Neural cell (in vitro differentiated cells): ENCODE measurements at regions not wholly inside any gene's neighbourhood (a gene's known extent, or its start where the extent isn't known, plus 50 kb on each side); places are given as distances from the start of the nearest gene placed in this dataset.

Experiments
- H2AFZ ChIP-seq: fragments of 200-600, 300-800 bp; sonication (generic), shearing (Covaris generic); 2 replicates; pipeline ENCODE4 v1.6.0; 2014; ENCODE audit warnings: low read depth, mild to moderate bottlenecking, antibody characterized with exemption, low read length, moderate library complexity
- H3F3A ChIP-seq: fragments of 200-600 bp; shearing (Covaris generic); 2 replicates; pipeline ENCODE4 v1.6.1; 2016; ENCODE audit warnings: mild to moderate bottlenecking, moderate library complexity, mixed read lengths, antibody characterized with exemption, low read length; ENCODE audit not compliant: insufficient read depth, poor library complexity, severe bottlenecking
- H3K27ac ChIP-seq: fragments of 200-600, 300-800 bp; sonication (generic), shearing (Covaris generic); 2 replicates; pipeline ENCODE4 v1.5.1; 2014; ENCODE audit warnings: mild to moderate bottlenecking, low read length, moderate library complexity
- H3K27me3 ChIP-seq: fragments of 300-800, 200-600 bp; sonication (generic), shearing (Covaris generic); 2 replicates; pipeline ENCODE4 v1.6.0; 2014; ENCODE audit warnings: mild to moderate bottlenecking, low read depth, low read length, moderate library complexity; ENCODE audit not compliant: insufficient read depth
- H3K36me3 ChIP-seq: fragments of 300-800, 200-600 bp; sonication (generic), shearing (Covaris generic); 2 replicates; pipeline ENCODE4 v1.5.1; 2014; ENCODE audit warnings: mild to moderate bottlenecking, antibody characterized with exemption, low read length, moderate library complexity; ENCODE audit not compliant: insufficient read depth
- H3K4me2 ChIP-seq: fragments of 300-800, 200-600 bp; sonication (generic), shearing (Covaris generic); 2 replicates; pipeline ENCODE4 v1.6.0; 2014; ENCODE audit warnings: mild to moderate bottlenecking, low read length
- H3K4me3 ChIP-seq: fragments of 300-800, 200-600 bp; sonication (generic), shearing (Covaris generic); 2 replicates; pipeline ENCODE4 v1.5.1; 2014; ENCODE audit warnings: mild to moderate bottlenecking, low read length, moderate library complexity
- H3K79me2 ChIP-seq: fragments of 200-600 bp; shearing (Covaris generic); replicated peaks from 2 replicates; pipeline ENCODE4 v1.6.0; 2014; ENCODE audit warnings: mild to moderate bottlenecking, low read length, moderate library complexity; ENCODE audit not compliant: insufficient read depth
- H3K9ac ChIP-seq: fragments of 300-800, 200-600 bp; sonication (generic), shearing (Covaris generic); 2 replicates; pipeline ENCODE4 v1.6.1; 2016; ENCODE audit warnings: mild to moderate bottlenecking, low read length, mixed read lengths
- H3K9me2 ChIP-seq: fragments of 200-600 bp; shearing (Covaris generic); 2 replicates; pipeline ENCODE4 v1.6.1; 2016; ENCODE audit warnings: mild to moderate bottlenecking, low read length, mixed read lengths; ENCODE audit not compliant: insufficient read depth
- H3K9me3 ChIP-seq: fragments of 200-600, 300-800 bp; sonication (generic), shearing (Covaris generic); 2 replicates; pipeline ENCODE4 v1.6.1; 2016; ENCODE audit warnings: mild to moderate bottlenecking, mixed run types, low read length, moderate library complexity, mixed read lengths
- H4K20me1 ChIP-seq: fragments of 200-600 bp; shearing (Covaris generic); 2 replicates; pipeline ENCODE4 v1.6.1; 2016; ENCODE audit warnings: mild to moderate bottlenecking, mixed run types; ENCODE audit not compliant: insufficient read depth
- EP300 ChIP-seq: fragments of 450-650 bp; conservative IDR thresholded peaks from 2 replicates; pipeline ENCODE4 v1.6.1; 2014; ENCODE audit warnings: antibody characterized with exemption, mild to moderate bottlenecking, moderate library complexity; ENCODE audit not compliant: poor library complexity, severe bottlenecking
- EZH2 ChIP-seq: fragments of 200-600, 300-800 bp; shearing (Covaris generic), sonication (generic); IDR thresholded peaks from 2 replicates; pipeline ENCODE4 v1.6.1; 2014; ENCODE audit warnings: antibody characterized with exemption, low read length, borderline replicate concordance, mild to moderate bottlenecking; ENCODE audit not compliant: insufficient read depth, poor library complexity, severe bottlenecking
- MXI1 ChIP-seq: fragments of 450-650 bp; conservative IDR thresholded peaks from 2 replicates; pipeline ENCODE4 v1.6.1; 2014; ENCODE audit warnings: antibody characterized with exemption, mild to moderate bottlenecking; ENCODE audit not compliant: poor library complexity, severe bottlenecking
- POLR2AphosphoS5 ChIP-seq: IDR thresholded peaks from 2 replicates; pipeline ENCODE4 v1.6.1; 2012
- RAD21 ChIP-seq: fragments of 450-650 bp; conservative IDR thresholded peaks from 2 replicates; pipeline ENCODE4 v1.6.1; 2014; ENCODE audit warnings: antibody characterized with exemption, mild to moderate bottlenecking, moderate library complexity
- SMC3 ChIP-seq: fragments of 450-650 bp; conservative IDR thresholded peaks from 2 replicates; pipeline ENCODE4 v1.6.1; 2014; ENCODE audit warnings: antibody characterized with exemption, mild to moderate bottlenecking, moderate library complexity; ENCODE audit not compliant: poor library complexity
- TAF1 ChIP-seq: IDR thresholded peaks from 2 replicates; pipeline ENCODE4 v1.6.1; 2012; ENCODE audit warnings: low read depth
- TF ChIP-seq, protein P1 (sequence below): IDR thresholded peaks from 2 replicates; pipeline ENCODE4 v1.6.1; 2012; ENCODE audit warnings: borderline replicate concordance
- TF ChIP-seq, protein P2 (sequence below): fragments of 450-650 bp; IDR thresholded peaks from 2 replicates; pipeline ENCODE4 v1.5.1; 2014; ENCODE audit warnings: antibody characterized with exemption, mild to moderate bottlenecking, moderate library complexity; ENCODE audit not compliant: poor library complexity, severe bottlenecking

DNA sequence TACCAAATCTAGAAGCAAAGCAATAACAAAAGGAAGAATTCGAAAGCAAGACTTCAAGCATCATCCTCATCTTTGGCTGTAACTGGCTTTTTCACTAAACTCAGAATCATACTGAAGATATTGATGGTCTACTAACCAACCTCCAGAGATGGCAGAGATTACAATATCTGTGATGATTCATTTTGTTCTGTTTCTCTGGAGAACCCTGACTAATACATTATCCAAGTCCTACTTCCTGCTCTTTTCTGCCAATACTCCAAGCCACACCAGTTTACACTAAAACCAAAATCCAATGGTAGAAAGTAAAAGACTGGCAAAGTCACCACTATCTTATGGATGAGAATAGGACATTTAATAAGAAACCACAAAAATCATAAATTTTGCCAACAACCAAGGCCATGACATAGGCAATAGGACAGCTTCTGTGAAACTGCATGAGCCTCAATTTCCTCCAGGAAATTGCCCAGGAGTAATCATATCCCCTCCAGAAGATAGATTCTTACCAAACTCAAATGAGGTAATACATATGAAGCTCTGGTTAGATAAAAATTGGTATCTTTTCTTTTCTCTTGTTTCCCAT lies 159.8 kb downstream of the METTL4 start:
- no peaks in the 10 kb centered on the region for H3K9me3 ChIP-seq
- no peaks in the 10 kb centered on the region for H3K27me3 ChIP-seq
- no peaks in the 10 kb centered on the region for H3K36me3 ChIP-seq
- H3K79me2 ChIP-seq: no peaks in the 10 kb centered on the region
- no peaks in the 10 kb centered on the region for H3F3A ChIP-seq
- H2AFZ ChIP-seq: no peak overlapping the region
- no peak overlapping the region for H3K27ac ChIP-seq
- no peak overlapping the region for H3K4me3 ChIP-seq
- H4K20me1 ChIP-seq: no peaks in the 10 kb centered on the region
- no peak overlapping the region for H3K9ac ChIP-seq
- no peak overlapping the region for H3K4me2 ChIP-seq
- no peak for TF ChIP-seq EP300
- TF ChIP-seq, protein P1, sequence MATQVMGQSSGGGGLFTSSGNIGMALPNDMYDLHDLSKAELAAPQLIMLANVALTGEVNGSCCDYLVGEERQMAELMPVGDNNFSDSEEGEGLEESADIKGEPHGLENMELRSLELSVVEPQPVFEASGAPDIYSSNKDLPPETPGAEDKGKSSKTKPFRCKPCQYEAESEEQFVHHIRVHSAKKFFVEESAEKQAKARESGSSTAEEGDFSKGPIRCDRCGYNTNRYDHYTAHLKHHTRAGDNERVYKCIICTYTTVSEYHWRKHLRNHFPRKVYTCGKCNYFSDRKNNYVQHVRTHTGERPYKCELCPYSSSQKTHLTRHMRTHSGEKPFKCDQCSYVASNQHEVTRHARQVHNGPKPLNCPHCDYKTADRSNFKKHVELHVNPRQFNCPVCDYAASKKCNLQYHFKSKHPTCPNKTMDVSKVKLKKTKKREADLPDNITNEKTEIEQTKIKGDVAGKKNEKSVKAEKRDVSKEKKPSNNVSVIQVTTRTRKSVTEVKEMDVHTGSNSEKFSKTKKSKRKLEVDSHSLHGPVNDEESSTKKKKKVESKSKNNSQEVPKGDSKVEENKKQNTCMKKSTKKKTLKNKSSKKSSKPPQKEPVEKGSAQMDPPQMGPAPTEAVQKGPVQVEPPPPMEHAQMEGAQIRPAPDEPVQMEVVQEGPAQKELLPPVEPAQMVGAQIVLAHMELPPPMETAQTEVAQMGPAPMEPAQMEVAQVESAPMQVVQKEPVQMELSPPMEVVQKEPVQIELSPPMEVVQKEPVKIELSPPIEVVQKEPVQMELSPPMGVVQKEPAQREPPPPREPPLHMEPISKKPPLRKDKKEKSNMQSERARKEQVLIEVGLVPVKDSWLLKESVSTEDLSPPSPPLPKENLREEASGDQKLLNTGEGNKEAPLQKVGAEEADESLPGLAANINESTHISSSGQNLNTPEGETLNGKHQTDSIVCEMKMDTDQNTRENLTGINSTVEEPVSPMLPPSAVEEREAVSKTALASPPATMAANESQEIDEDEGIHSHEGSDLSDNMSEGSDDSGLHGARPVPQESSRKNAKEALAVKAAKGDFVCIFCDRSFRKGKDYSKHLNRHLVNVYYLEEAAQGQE: no peak
- TF ChIP-seq MXI1: no peak
- TF ChIP-seq POLR2AphosphoS5: no peak
- TF ChIP-seq RAD21: no peak
- no peak for TF ChIP-seq EZH2
- TF ChIP-seq, protein P2, sequence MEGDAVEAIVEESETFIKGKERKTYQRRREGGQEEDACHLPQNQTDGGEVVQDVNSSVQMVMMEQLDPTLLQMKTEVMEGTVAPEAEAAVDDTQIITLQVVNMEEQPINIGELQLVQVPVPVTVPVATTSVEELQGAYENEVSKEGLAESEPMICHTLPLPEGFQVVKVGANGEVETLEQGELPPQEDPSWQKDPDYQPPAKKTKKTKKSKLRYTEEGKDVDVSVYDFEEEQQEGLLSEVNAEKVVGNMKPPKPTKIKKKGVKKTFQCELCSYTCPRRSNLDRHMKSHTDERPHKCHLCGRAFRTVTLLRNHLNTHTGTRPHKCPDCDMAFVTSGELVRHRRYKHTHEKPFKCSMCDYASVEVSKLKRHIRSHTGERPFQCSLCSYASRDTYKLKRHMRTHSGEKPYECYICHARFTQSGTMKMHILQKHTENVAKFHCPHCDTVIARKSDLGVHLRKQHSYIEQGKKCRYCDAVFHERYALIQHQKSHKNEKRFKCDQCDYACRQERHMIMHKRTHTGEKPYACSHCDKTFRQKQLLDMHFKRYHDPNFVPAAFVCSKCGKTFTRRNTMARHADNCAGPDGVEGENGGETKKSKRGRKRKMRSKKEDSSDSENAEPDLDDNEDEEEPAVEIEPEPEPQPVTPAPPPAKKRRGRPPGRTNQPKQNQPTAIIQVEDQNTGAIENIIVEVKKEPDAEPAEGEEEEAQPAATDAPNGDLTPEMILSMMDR: no peak
- no peak for TF ChIP-seq SMC3
- no peak for TF ChIP-seq TAF1
- H3K9me2 ChIP-seq: no peaks in the 10 kb centered on the region

GRCh38 chr18:2412281-2412680 lies 159.0 kb downstream of the METTL4 start:
- H3K27ac ChIP-seq: no peak overlapping the region
- no peaks in the 10 kb centered on the region for H3K36me3 ChIP-seq
- no peak overlapping the region for H3K9ac ChIP-seq
- no peaks in the 10 kb centered on the region for H3K9me2 ChIP-seq
- no peaks in the 10 kb centered on the region for H3K79me2 ChIP-seq
- H3K27me3 ChIP-seq: no peaks in the 10 kb centered on the region
- TF ChIP-seq POLR2AphosphoS5 (no peak), RAD21 (no peak), EZH2 (no peak), EP300 (no peak), TAF1 (no peak), SMC3 (no peak), MXI1 (no peak)
- TF ChIP-seq, protein P2: no peak
- TF ChIP-seq, protein P1: no peak
- H3K4me2 ChIP-seq: no peak overlapping the region
- no peaks in the 10 kb centered on the region for H3K9me3 ChIP-seq
- H3K4me3 ChIP-seq: no peak overlapping the region
- H2AFZ ChIP-seq: no peak overlapping the region
- no peaks in the 10 kb centered on the region for H4K20me1 ChIP-seq
- H3F3A ChIP-seq: no peaks in the 10 kb centered on the region
